ENCODE measurements at regions not wholly inside any gene's neighbourhood (a gene's known extent, or its start where the extent isn't known, plus 50 kb on each side); places are given as distances from the start of the nearest gene placed in this dataset.

- TF ChIP-seq EZH2 (optimal IDR thresholded peaks at IDR 0.05; ENCODE audit: low read depth, low read length) (no peak), CTCF (IDR thresholded peaks at IDR 0.05; ENCODE audit: low read length) (no peak)
These were observed 2655.7 kb upstream of the PCDH20 start for GRCh38 chr13:64071352-64071751.

All from MM.1S (cell line).